ENCODE measurements at regions not wholly inside any gene's neighbourhood (a gene's known extent, or its start where the extent isn't known, plus 50 kb on each side); places are given as distances from the start of the nearest gene placed in this dataset.

GRCh38 chr5:178781936-178782335 lies 51.5 kb upstream of the ZNF354A start:
- TF ChIP-seq SIN3A (IDR thresholded peaks at IDR 0.05; ENCODE audit: borderline replicate concordance, insufficient read depth, low read depth, low read length) (no peak), TCF7L2 (IDR thresholded peaks at IDR 0.05; ENCODE audit: low read depth, low read length) (no peak), REST (IDR thresholded peaks at IDR 0.05; ENCODE audit: insufficient read depth in 1 of 2, low read depth in 2 of 2, low read length in 1 of 2) (no peak), POLR2AphosphoS5 (IDR thresholded peaks at IDR 0.05; ENCODE audit: low read depth, low read length) (no peak), CTCF (IDR thresholded peaks at IDR 0.05) (no peak)
- no peaks in the 10 kb centered on the region for H3K27me3 ChIP-seq (ENCODE audit: control insufficient read depth, insufficient read depth, low read length)
- peaks cover 19% of the 10 kb centered on the region for H3K4me1 ChIP-seq (ENCODE audit: control insufficient read depth, insufficient read depth, low read length)
- DNase-seq (ENCODE audit: low read depth, low spot score) (no peak), ATAC-seq (no peak)
- in situ Hi-C loops (cut with HindIII; ENCODE audit: low pct_unique_long_range_greater_than_20kb, low sequenced_read_pairs) (no loop called here), intact Hi-C loops (cut with micrococcal nuclease; ENCODE audit: unreplicated experiment) (loop anchor here (5.0 kb wide), 1 partner anchor 50 kb away; the partner anchor contains the start of gene ZNF354A)
- no TSS peak for BruUV-seq (replicated peaks)
- H3K4me3 ChIP-seq (ENCODE audit: low read depth in 2 of 2, low read length in 2 of 2), result no peak overlapping the region
- POLR2A ChIA-PET, result no interaction called here
- no peaks in the 10 kb centered on the region for H3K36me3 ChIP-seq (ENCODE audit: control insufficient read depth, insufficient read depth, low read length)
- H3K27ac ChIP-seq (ENCODE audit: low read length), result no peak overlapping the region
- CTCF ChIA-PET, result no interaction called here
- H3K9me3 ChIP-seq (ENCODE audit: control insufficient read depth, insufficient read depth, low read depth, low read length), result no peaks in the 10 kb centered on the region

- TF ChIP-seq REST (IDR thresholded peaks at IDR 0.05; ENCODE audit: insufficient read depth in 1 of 2, low read depth in 2 of 2, low read length in 1 of 2) (no peak), TCF7L2 (IDR thresholded peaks at IDR 0.05; ENCODE audit: low read depth, low read length) (no peak), CTCF (IDR thresholded peaks at IDR 0.05) (no peak), POLR2AphosphoS5 (IDR thresholded peaks at IDR 0.05; ENCODE audit: low read depth, low read length) (no peak), SIN3A (IDR thresholded peaks at IDR 0.05; ENCODE audit: borderline replicate concordance, insufficient read depth, low read depth, low read length) (no peak)
- CTCF ChIA-PET, result no interaction called here
- intact Hi-C loops (cut with micrococcal nuclease; ENCODE audit: unreplicated experiment), result loop anchor here (5.0 kb wide), 1 partner anchor 49 kb away; the partner anchor contains the start of gene ZNF354A
These were observed 50.4 kb upstream of the ZNF354A start for GRCh38 chr5:178780581-178781498.

More at GRCh38 chr5:178780581-178781498, 50.4 kb upstream of the ZNF354A start:
- POLR2A ChIA-PET, result no interaction called here
- DNase-seq (ENCODE audit: low read depth, low spot score) (no peak), ATAC-seq (no peak)
- peaks cover 8% of the 10 kb centered on the region for H3K4me1 ChIP-seq (ENCODE audit: control insufficient read depth, insufficient read depth, low read length)
- no TSS peak for BruUV-seq (replicated peaks)
- H3K4me3 ChIP-seq (ENCODE audit: low read depth in 2 of 2, low read length in 2 of 2), result no peak overlapping the region
- no peaks in the 10 kb centered on the region for H3K9me3 ChIP-seq (ENCODE audit: control insufficient read depth, insufficient read depth, low read depth, low read length)
- no peaks in the 10 kb centered on the region for H3K27me3 ChIP-seq (ENCODE audit: control insufficient read depth, insufficient read depth, low read length)
- H3K36me3 ChIP-seq (ENCODE audit: control insufficient read depth, insufficient read depth, low read length), result no peaks in the 10 kb centered on the region
- in situ Hi-C loops (cut with HindIII; ENCODE audit: low pct_unique_long_range_greater_than_20kb, low sequenced_read_pairs), result no loop called here
- H3K27ac ChIP-seq (ENCODE audit: low read length), result no peak overlapping the region
